Suprapubic skin (tissue), 3 donors: ENCODE measurements at regions not wholly inside any gene's neighbourhood (a gene's known extent, or its start where the extent isn't known, plus 50 kb on each side); places are given as distances from the start of the nearest gene placed in this dataset.

Source experiments
- CTCF ChIP-seq, 2 donors: fragments of 200-600 bp in 1 of 2; fragments of 450-650 bp in 1 of 2; sonication (generic) in 1 of 2; IDR thresholded peaks; one replicate each; pipeline ENCODE4 v1.5.1; 2016 to 2019; ENCODE audit warnings: antibody characterized with exemption in 2 of 2, mild to moderate bottlenecking in 1 of 2, moderate library complexity in 1 of 2
- POLR2A ChIP-seq, 2 donors: fragments of 450-650 bp; IDR thresholded peaks; one replicate each; pipeline ENCODE4 v1.6.1; 2017; ENCODE audit warnings: antibody characterized with exemption in 2 of 2, mild to moderate bottlenecking in 2 of 2, moderate library complexity in 2 of 2

DNA sequence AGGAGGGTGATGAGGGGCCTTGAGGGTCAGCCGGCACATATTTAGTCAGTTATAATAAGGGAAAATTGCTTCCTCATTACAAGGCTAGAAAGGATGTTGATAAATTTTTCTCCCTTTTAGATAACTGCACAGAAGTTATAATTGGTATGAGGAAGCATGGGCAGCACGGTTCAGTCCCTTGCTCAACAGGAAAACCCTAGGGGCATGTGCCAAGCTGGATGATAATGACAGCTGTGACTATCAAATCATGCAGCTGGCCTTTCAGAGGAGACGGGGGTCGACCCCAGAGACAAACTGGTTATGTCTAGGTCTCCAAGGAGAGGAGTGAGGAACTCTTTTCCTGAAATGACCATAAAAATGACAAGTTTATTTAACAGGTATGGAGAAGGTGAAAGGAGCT is 448.1 kb upstream of the VRK2 start:
- no peak for TF ChIP-seq CTCF (IDR thresholded peaks at IDR 0.05)
- no peak for TF ChIP-seq POLR2A (IDR thresholded peaks at IDR 0.05)
